GM20000 (cell line): ENCODE measurements at regions not wholly inside any gene's neighbourhood (a gene's known extent, or its start where the extent isn't known, plus 50 kb on each side); places are given as distances from the start of the nearest gene placed in this dataset.

Experiments used
- DNase-seq: peaks from one replicate; pipeline ENCODE4 v3.0.0; 2012; ENCODE audit warnings: low spot score
- CTCF ChIP-seq: IDR thresholded peaks from 2 replicates; pipeline ENCODE4 v1.5.1; 2012; ENCODE audit warnings: mild to moderate bottlenecking, control low read depth; ENCODE audit errors: extremely low read depth, missing control alignments

- no peak for DNase-seq
These were observed 152.4 kb downstream of the BRMS1L start for GRCh38 chr14:35978561-35978960.

GRCh38 chr14:35975814-35976213 lies 149.7 kb downstream of the BRMS1L start:
- no peak for DNase-seq
- TF ChIP-seq CTCF, result no peak

More at GRCh38 chr14:35978561-35978960, 152.4 kb downstream of the BRMS1L start:
- TF ChIP-seq CTCF, result no peak

GRCh38 chr14:35973770-35974169 lies 147.6 kb downstream of the BRMS1L start:
- DNase-seq, result no peak
- no peak for TF ChIP-seq CTCF

GRCh38 chr14:35971965-35972630 lies 146.0 kb downstream of the BRMS1L start:
- no peak for DNase-seq
- no peak for TF ChIP-seq CTCF

GRCh38 chr14:35969310-35969709 lies 143.2 kb downstream of the BRMS1L start:
- no peak for TF ChIP-seq CTCF
- no peak for DNase-seq

GRCh38 chr14:35965400-35965799 lies 139.3 kb downstream of the BRMS1L start:
- no peak for TF ChIP-seq CTCF
- no peak for DNase-seq

- DNase-seq, result no peak
- TF ChIP-seq CTCF, result no peak
These were observed 138.7 kb downstream of the BRMS1L start for GRCh38 chr14:35964697-35965286.
